GM04503 (cell line): ENCODE measurements at regions not wholly inside any gene's neighbourhood (a gene's known extent, or its start where the extent isn't known, plus 50 kb on each side); places are given as distances from the start of the nearest gene placed in this dataset.

Experiments
- DNase-seq: peaks from one replicate; pipeline ENCODE4 v3.0.0-alpha.2; 2012; ENCODE audit warnings: low read depth

GRCh38 chr9:27888661-27889295 lies 315.5 kb upstream of the C9orf72 start:
- no peak for DNase-seq

- DNase-seq, result no peak
Observed at GRCh38 chr9:27924502-27924901, 351.2 kb upstream of the C9orf72 start.

GRCh38 chr9:27925815-27926214 lies 352.5 kb upstream of the C9orf72 start:
- DNase-seq, result no peak

- no peak for DNase-seq
Observed at GRCh38 chr9:27929841-27930240, 356.6 kb upstream of the C9orf72 start.

- DNase-seq, result no peak
Observed at GRCh38 chr9:27933210-27934025, 360.1 kb upstream of the C9orf72 start.

- no peak for DNase-seq
Observed at GRCh38 chr9:27934471-27934870, 361.2 kb upstream of the C9orf72 start.

GRCh38 chr9:27939186-27939585 lies 365.9 kb upstream of the C9orf72 start:
- DNase-seq, result no peak

GRCh38 chr9:27940535-27940934 lies 367.3 kb upstream of the C9orf72 start:
- no peak for DNase-seq

- DNase-seq, result no peak
Observed at GRCh38 chr9:27943501-27943900, 370.2 kb upstream of the C9orf72 start.

GRCh38 chr9:27945386-27945785 lies 372.1 kb upstream of the C9orf72 start:
- no peak for DNase-seq

- no peak for DNase-seq
Observed at GRCh38 chr9:27950382-27950781, 377.1 kb upstream of the C9orf72 start.

- no peak for DNase-seq
Observed at GRCh38 chr9:27954858-27955257, 381.6 kb upstream of the C9orf72 start.

GRCh38 chr9:27963836-27964235 lies 390.6 kb upstream of the C9orf72 start:
- no peak for DNase-seq

GRCh38 chr9:27967210-27967609 lies 393.9 kb upstream of the C9orf72 start:
- DNase-seq, result no peak

- DNase-seq, result no peak
Observed at GRCh38 chr9:27977931-27978330, 404.6 kb upstream of the C9orf72 start.

GRCh38 chr9:27985714-27986113 lies 412.4 kb upstream of the C9orf72 start:
- no peak for DNase-seq

GRCh38 chr9:27990524-27990923 lies 417.2 kb upstream of the C9orf72 start:
- DNase-seq, result no peak

GRCh38 chr9:27991221-27991620 lies 417.9 kb upstream of the C9orf72 start:
- no peak for DNase-seq

- no peak for DNase-seq
Observed at GRCh38 chr9:28001096-28001495, 427.8 kb upstream of the C9orf72 start.

- no peak for DNase-seq
Observed at GRCh38 chr9:28004900-28005299, 431.6 kb upstream of the C9orf72 start.

- no peak for DNase-seq
Observed at GRCh38 chr9:28005779-28006178, 432.5 kb upstream of the C9orf72 start.

- DNase-seq, result no peak
Observed at GRCh38 chr9:28007097-28007817, 434.0 kb upstream of the C9orf72 start.

- DNase-seq, result no peak
Observed at GRCh38 chr9:28014212-28014611, 440.9 kb upstream of the C9orf72 start.
